ENCODE measurements at regions not wholly inside any gene's neighbourhood (a gene's known extent, or its start where the extent isn't known, plus 50 kb on each side); places are given as distances from the start of the nearest gene placed in this dataset.

DNA sequence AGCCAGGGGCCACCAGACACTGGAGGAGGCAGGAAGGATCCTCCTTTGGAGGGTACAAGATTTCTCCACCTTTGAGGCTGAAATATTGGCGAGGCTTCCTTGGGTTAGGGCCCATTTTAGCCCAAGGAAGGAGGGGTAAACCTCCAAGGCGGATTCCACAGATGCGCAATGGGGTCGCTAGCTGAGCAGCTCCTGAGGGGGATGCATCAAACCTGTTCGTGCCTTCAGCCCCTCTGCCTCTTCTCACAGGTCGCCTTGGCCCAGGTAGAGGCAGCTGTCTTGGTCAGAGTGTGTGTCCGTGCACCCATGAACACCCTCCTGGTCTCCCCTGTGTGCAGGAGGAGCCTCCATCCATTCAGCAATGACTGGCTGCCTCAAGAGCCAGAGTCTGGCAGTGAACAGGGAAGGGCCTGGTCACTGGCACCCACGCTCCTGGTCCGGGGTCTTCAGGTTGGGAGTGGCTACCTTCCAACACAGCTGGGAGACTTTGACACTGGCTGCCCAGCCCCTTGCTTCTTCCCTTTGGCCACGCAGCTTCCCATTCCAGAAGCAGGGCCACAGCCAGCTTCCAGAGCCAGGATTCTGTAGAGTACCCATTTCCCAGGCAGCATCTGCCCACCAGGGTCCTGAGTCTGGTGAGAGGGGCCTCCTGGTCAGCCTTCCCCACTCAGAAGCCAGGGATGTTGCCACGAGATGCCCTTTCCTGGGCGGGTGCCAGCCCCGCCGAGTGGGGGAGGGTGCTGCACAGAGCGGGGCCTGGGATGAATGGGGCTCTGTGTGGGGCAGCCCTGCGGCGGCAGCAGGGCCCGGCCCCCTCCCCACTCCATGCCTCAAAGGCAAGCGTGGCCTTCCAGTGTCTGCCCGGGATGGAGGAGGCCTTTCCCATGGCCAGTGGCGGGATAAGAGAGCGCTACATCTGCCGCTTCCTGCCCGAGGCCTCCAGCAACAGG is 95.8 kb upstream of the GPC1 start:
- Histone ChIP-seq H3K4me1 (ENCODE audit: low read length) (no peaks in the 10 kb centered on the region), H3K4me2 (ENCODE audit: low read depth, low read length, poor library complexity, severe bottlenecking) (no peak overlapping the region), H3K27me3 (ENCODE audit: low read length) (no peaks in the 10 kb centered on the region)

DNA sequence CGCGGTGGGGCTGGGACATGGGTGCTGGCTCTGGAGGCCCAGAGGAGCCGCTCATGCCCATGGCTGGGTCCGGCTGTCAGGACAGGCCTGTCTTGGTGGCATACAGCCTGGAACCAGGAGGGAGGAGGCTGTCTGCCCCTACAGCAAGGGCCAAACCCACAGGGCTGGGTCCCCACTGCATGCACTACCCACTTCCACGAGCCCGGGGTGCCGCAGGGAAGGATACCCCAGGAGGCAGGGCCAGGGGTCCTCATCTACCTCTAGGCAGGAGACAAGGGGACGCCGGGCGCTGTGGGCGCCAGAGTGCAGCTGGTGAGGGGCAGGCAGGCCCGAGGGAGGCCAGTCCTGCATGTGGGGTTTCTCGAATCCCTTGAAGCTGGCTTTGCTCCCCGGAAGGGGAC is 95.1 kb upstream of the GPC1 start:
- H3K79me2 ChIP-seq (ENCODE audit: low read length): no peaks in the 10 kb centered on the region
- no peak for DNase-seq
- H3K4me1 ChIP-seq (ENCODE audit: low read length): no peaks in the 10 kb centered on the region
- no peak overlapping the region for H2AFZ ChIP-seq (ENCODE audit: low read length)
- H3K9me3 ChIP-seq (ENCODE audit: low read length): no peaks in the 10 kb centered on the region
- H4K20me1 ChIP-seq (ENCODE audit: insufficient read depth, low read depth, low read length): no peaks in the 10 kb centered on the region
- H3K4me2 ChIP-seq (ENCODE audit: low read depth, low read length, poor library complexity, severe bottlenecking): no peak overlapping the region
- H3K4me3 ChIP-seq (ENCODE audit: low read length): no peak overlapping the region
- no peaks in the 10 kb centered on the region for H3K36me3 ChIP-seq (ENCODE audit: insufficient read depth, low read length)
- no peak overlapping the region for H3K27ac ChIP-seq (ENCODE audit: low read length)
- no peak overlapping the region for H3K9ac ChIP-seq (ENCODE audit: low read length)
- no peaks in the 10 kb centered on the region for H3K27me3 ChIP-seq (ENCODE audit: low read length)
- H3K9me2 ChIP-seq (replicated peaks; ENCODE audit: insufficient read depth, low read length): no peaks in the 10 kb centered on the region

More for the DNA sequence above, 95.8 kb upstream of the GPC1 start:
- no peak for DNase-seq
- H3K9me2 ChIP-seq (replicated peaks; ENCODE audit: insufficient read depth, low read length): no peaks in the 10 kb centered on the region
- H3K27ac ChIP-seq (ENCODE audit: low read length): no peak overlapping the region
- H4K20me1 ChIP-seq (ENCODE audit: insufficient read depth, low read depth, low read length): no peaks in the 10 kb centered on the region
- H2AFZ ChIP-seq (ENCODE audit: low read length): no peak overlapping the region
- H3K4me3 ChIP-seq (ENCODE audit: low read length): no peak overlapping the region
- H3K9ac ChIP-seq (ENCODE audit: low read length): no peak overlapping the region
- H3K9me3 ChIP-seq (ENCODE audit: low read length): no peaks in the 10 kb centered on the region
- H3K79me2 ChIP-seq (ENCODE audit: low read length): no peaks in the 10 kb centered on the region
- H3K36me3 ChIP-seq (ENCODE audit: insufficient read depth, low read length): no peaks in the 10 kb centered on the region

DNA sequence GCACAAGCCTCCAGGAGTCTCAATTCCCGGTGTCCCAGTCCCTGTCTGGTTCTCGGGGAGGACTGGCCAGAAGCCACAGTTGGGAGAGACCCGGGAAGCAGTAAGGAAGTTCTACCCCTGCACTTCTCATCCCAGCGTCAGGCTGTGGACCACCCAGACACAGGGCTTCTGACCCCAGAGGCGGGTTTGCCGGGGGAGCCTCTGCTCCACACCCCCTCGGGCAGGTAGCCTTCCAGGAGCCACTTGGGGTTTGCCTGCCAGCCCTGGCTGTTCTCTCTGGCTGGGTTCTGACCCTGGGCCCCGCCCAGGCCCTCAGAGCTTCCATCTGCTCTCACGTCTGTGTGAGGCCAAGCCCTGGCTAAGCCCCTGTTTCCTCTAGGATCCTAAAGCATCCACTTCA is 94.4 kb upstream of the GPC1 start:
- no peak overlapping the region for H3K9ac ChIP-seq (ENCODE audit: low read length)
- no peaks in the 10 kb centered on the region for H3K9me2 ChIP-seq (replicated peaks; ENCODE audit: insufficient read depth, low read length)
- H3K9me3 ChIP-seq (ENCODE audit: low read length): no peaks in the 10 kb centered on the region
- no peak for DNase-seq
- H3K4me1 ChIP-seq (ENCODE audit: low read length): no peaks in the 10 kb centered on the region
- H3K36me3 ChIP-seq (ENCODE audit: insufficient read depth, low read length): no peaks in the 10 kb centered on the region
- no peak overlapping the region for H3K4me2 ChIP-seq (ENCODE audit: low read depth, low read length, poor library complexity, severe bottlenecking)
- no peak overlapping the region for H3K27ac ChIP-seq (ENCODE audit: low read length)
- H3K79me2 ChIP-seq (ENCODE audit: low read length): no peaks in the 10 kb centered on the region
- H2AFZ ChIP-seq (ENCODE audit: low read length): no peak overlapping the region
- no peaks in the 10 kb centered on the region for H4K20me1 ChIP-seq (ENCODE audit: insufficient read depth, low read depth, low read length)
- no peak overlapping the region for H3K4me3 ChIP-seq (ENCODE audit: low read length)
- H3K27me3 ChIP-seq (ENCODE audit: low read length): no peaks in the 10 kb centered on the region

DNA sequence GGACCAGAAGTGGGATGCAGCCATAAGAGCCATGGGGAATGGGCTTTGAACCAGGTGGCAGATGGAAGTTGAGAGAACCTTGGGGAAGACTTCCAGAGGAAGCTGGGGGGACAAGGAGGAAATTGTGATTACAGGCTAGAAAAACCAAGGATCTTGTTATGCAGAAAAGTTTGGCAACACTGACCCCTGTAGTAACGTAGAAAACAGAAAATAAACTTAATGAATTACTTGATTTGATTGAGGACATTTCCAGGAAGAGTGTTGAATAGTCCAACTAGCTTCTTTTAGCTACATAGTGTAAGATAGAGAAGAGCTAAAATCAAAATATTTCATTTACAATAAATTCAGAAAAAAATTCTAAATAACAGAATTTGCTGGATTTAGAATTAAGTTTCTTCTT is 91.9 kb upstream of the GPC1 start:
- Histone ChIP-seq H3K36me3 (ENCODE audit: insufficient read depth, low read length) (no peaks in the 10 kb centered on the region), H2AFZ (ENCODE audit: low read length) (no peak overlapping the region), H3K79me2 (ENCODE audit: low read length) (no peaks in the 10 kb centered on the region), H3K4me3 (ENCODE audit: low read length) (no peak overlapping the region), H3K4me1 (ENCODE audit: low read length) (no peaks in the 10 kb centered on the region), H3K4me2 (ENCODE audit: low read depth, low read length, poor library complexity, severe bottlenecking) (no peak overlapping the region), H4K20me1 (ENCODE audit: insufficient read depth, low read depth, low read length) (no peaks in the 10 kb centered on the region), H3K27me3 (ENCODE audit: low read length) (no peaks in the 10 kb centered on the region), H3K9ac (ENCODE audit: low read length) (no peak overlapping the region), H3K27ac (ENCODE audit: low read length) (no peak overlapping the region), H3K9me2 (replicated peaks; ENCODE audit: insufficient read depth, low read length) (no peaks in the 10 kb centered on the region), H3K9me3 (ENCODE audit: low read length) (no peaks in the 10 kb centered on the region)
- no peak for DNase-seq

DNA sequence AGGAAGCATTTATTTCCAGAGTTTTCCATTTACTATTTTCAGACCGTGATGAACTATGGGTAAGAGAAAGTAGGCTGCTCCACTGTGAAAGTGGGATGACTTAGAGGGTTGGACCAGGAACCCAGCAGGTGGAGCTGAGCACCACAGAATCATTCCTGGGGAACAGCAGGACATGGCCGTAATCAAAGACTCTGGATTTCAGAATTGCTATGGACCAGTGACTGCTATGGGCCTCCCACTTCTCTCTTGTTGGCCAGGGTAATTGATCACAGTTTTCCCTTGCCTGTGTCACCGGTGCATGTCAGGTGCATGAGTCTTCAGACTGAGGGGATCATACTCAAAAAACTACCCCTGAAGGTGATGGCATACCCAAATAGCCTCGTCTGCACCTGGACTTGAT is 90.6 kb upstream of the GPC1 start:
- Histone ChIP-seq H3K79me2 (ENCODE audit: low read length) (no peaks in the 10 kb centered on the region), H3K9me2 (replicated peaks; ENCODE audit: insufficient read depth, low read length) (no peaks in the 10 kb centered on the region), H3K27me3 (ENCODE audit: low read length) (no peaks in the 10 kb centered on the region), H2AFZ (ENCODE audit: low read length) (no peak overlapping the region), H3K4me1 (ENCODE audit: low read length) (no peaks in the 10 kb centered on the region), H4K20me1 (ENCODE audit: insufficient read depth, low read depth, low read length) (no peaks in the 10 kb centered on the region), H3K36me3 (ENCODE audit: insufficient read depth, low read length) (no peaks in the 10 kb centered on the region), H3K9ac (ENCODE audit: low read length) (no peak overlapping the region), H3K27ac (ENCODE audit: low read length) (no peak overlapping the region), H3K4me2 (ENCODE audit: low read depth, low read length, poor library complexity, severe bottlenecking) (no peak overlapping the region), H3K4me3 (ENCODE audit: low read length) (no peak overlapping the region), H3K9me3 (ENCODE audit: low read length) (no peaks in the 10 kb centered on the region)
- no peak for DNase-seq

DNA sequence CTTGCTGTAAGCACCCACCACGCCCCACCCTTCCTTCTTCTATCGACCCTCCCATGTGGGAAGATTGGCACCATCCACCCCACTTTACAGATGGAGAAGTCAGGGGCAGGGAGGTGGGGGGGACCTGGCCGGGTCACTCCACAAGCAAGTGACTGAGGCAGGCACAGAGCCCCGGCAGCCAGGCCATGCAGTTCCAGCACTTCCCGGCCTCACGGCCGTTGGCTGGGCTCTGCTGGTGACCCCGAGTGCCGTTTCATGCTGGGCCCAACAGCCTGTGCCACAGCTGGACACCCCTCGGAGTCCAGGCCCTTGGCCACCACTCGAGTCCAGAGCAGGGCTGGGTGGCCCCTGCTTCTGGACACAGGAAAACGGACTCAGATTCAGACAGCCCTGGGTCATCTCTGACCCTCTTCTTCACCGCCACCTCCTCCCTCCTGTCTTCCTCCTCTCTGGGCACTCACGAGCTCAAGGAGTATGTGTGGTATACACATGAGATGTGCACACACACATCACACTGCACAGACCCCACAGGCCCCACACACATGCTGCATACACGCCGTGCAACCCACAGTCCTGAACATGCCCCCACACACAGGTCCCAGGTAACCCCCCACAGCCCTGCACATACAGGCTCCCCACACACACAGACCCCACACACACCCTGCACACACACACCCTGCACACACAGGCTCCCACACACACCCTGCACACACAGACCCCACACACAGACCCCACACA is 89.3 kb upstream of the GPC1 start:
- Histone ChIP-seq H2AFZ (ENCODE audit: low read length) (no peak overlapping the region), H3K9ac (ENCODE audit: low read length) (no peak overlapping the region), H3K27me3 (ENCODE audit: low read length) (no peaks in the 10 kb centered on the region), H3K4me1 (ENCODE audit: low read length) (no peaks in the 10 kb centered on the region), H3K27ac (ENCODE audit: low read length) (no peak overlapping the region), H3K36me3 (ENCODE audit: insufficient read depth, low read length) (no peaks in the 10 kb centered on the region), H3K79me2 (ENCODE audit: low read length) (no peaks in the 10 kb centered on the region), H3K9me2 (replicated peaks; ENCODE audit: insufficient read depth, low read length) (no peaks in the 10 kb centered on the region), H4K20me1 (ENCODE audit: insufficient read depth, low read depth, low read length) (no peaks in the 10 kb centered on the region), H3K9me3 (ENCODE audit: low read length) (no peaks in the 10 kb centered on the region), H3K4me3 (ENCODE audit: low read length) (no peak overlapping the region), H3K4me2 (ENCODE audit: low read depth, low read length, poor library complexity, severe bottlenecking) (no peak overlapping the region)
- no peak for DNase-seq

DNA sequence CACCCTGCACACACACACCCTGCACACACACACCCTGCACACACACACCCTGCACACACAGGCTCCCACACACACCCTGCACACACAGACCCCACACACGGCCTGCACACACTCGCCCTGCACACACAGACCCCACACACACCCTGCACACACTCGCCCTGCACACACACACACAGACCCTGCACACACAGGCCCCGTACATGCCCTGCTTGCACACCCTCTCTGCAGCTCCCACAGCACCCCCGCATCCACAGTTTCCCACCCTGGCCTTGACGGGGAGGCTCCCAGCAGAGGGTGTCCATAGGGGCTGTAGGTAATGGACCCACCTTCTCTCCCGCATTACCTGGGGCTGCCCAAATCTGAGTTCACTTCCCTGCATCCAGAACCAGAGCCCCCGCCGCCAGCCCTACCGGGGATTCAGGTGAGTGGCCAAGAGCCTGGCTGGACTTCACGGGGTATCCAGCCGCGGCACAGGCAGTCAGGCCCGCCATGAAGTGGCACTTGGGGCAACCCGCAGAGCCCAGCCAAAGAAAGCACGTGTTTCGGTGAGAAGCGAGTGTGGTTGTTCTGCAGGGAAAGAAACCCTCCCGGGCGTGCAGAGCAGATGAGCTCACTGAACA is 88.6 kb upstream of the GPC1 start:
- no peak overlapping the region for H3K4me2 ChIP-seq (ENCODE audit: low read depth, low read length, poor library complexity, severe bottlenecking)
- no peaks in the 10 kb centered on the region for H3K79me2 ChIP-seq (ENCODE audit: low read length)
- no peaks in the 10 kb centered on the region for H3K36me3 ChIP-seq (ENCODE audit: insufficient read depth, low read length)
- no peak overlapping the region for H3K4me3 ChIP-seq (ENCODE audit: low read length)
- H3K9ac ChIP-seq (ENCODE audit: low read length): no peak overlapping the region
- DNase-seq: no peak
- no peaks in the 10 kb centered on the region for H3K4me1 ChIP-seq (ENCODE audit: low read length)
- H4K20me1 ChIP-seq (ENCODE audit: insufficient read depth, low read depth, low read length): no peaks in the 10 kb centered on the region
- no peak overlapping the region for H2AFZ ChIP-seq (ENCODE audit: low read length)
- no peaks in the 10 kb centered on the region for H3K9me3 ChIP-seq (ENCODE audit: low read length)
- H3K9me2 ChIP-seq (replicated peaks; ENCODE audit: insufficient read depth, low read length): no peaks in the 10 kb centered on the region
- H3K27ac ChIP-seq (ENCODE audit: low read length): no peak overlapping the region
- H3K27me3 ChIP-seq (ENCODE audit: low read length): no peaks in the 10 kb centered on the region

DNA sequence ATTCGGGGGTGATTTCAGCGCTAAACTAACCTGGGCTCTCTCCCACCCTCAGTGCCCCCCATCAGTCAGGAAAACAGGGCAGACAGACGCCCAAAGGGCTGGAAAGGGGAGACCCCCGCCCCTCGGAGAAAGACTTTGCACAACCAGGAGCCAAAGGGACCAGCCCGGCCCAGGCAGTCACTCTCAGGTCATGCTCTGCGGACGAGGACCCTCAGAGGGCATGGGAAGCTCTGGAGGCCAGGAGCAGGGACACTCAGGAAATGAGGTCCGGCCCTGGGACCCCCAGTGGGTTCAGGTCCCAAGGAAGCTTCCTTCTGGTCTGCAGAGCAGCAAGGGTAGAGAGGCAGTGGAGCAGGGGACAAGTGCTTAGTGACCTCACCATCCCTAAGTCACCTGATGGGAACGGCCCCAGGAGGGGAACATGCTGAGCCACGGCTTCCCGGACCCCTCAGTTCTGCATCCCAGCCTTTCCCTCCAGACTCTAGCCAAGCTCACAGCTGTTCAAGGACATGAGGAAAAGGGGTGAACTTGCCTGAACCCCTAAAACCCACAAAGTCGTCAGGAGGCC is 88.0 kb upstream of the GPC1 start:
- H3K4me1 ChIP-seq (ENCODE audit: low read length): no peaks in the 10 kb centered on the region
- no peaks in the 10 kb centered on the region for H4K20me1 ChIP-seq (ENCODE audit: insufficient read depth, low read depth, low read length)
- H3K27me3 ChIP-seq (ENCODE audit: low read length): no peaks in the 10 kb centered on the region
- H3K27ac ChIP-seq (ENCODE audit: low read length): no peak overlapping the region
- DNase-seq: no peak
- no peak overlapping the region for H2AFZ ChIP-seq (ENCODE audit: low read length)
- no peaks in the 10 kb centered on the region for H3K79me2 ChIP-seq (ENCODE audit: low read length)
- H3K36me3 ChIP-seq (ENCODE audit: insufficient read depth, low read length): no peaks in the 10 kb centered on the region
- H3K4me3 ChIP-seq (ENCODE audit: low read length): no peak overlapping the region
- no peaks in the 10 kb centered on the region for H3K9me2 ChIP-seq (replicated peaks; ENCODE audit: insufficient read depth, low read length)
- no peak overlapping the region for H3K4me2 ChIP-seq (ENCODE audit: low read depth, low read length, poor library complexity, severe bottlenecking)
- H3K9me3 ChIP-seq (ENCODE audit: low read length): no peaks in the 10 kb centered on the region
- H3K9ac ChIP-seq (ENCODE audit: low read length): no peak overlapping the region
